ENCODE measurements at regions not wholly inside any gene's neighbourhood (a gene's known extent, or its start where the extent isn't known, plus 50 kb on each side); places are given as distances from the start of the nearest gene placed in this dataset.
"Not testable (repeated sequence)": the region's sequence is repeated elsewhere in the genome, so short reads cannot be mapped to it uniquely, and the experiment has no call there.

- H3K36me3 Mint-ChIP-seq (ENCODE audit: low read depth) = no peaks in the 10 kb centered on the region
- no peaks in the 10 kb centered on the region for H3K9me3 Mint-ChIP-seq (ENCODE audit: insufficient read depth)
- H3K4me3 Mint-ChIP-seq = no peak overlapping the region
- ATAC-seq (no peak), DNase-seq (no peak)
- H3K4me1 Mint-ChIP-seq (ENCODE audit: low read depth) = no peaks in the 10 kb centered on the region
- ChIA-PET CTCF (interaction anchor here (0.9 kb wide), 1 partner anchor 526 kb away, joined by 3 read pairs; no protein-coding TSS in a partner anchor), POLR2A (no interaction called here)
- peaks cover 9% of the 10 kb centered on the region for H3K27me3 Mint-ChIP-seq (ENCODE audit: low read depth)
- H3K27ac Mint-ChIP-seq = no peak overlapping the region
These were observed 129.9 kb downstream of the TMEM30B start for GRCh38 chr14:61151251-61151650.

- POLR2A ChIA-PET = no interaction called here
- no peak overlapping the region for H3K4me3 Mint-ChIP-seq
- H3K27me3 Mint-ChIP-seq (ENCODE audit: low read depth) = peaks cover 9% of the 10 kb centered on the region
- no peaks in the 10 kb centered on the region for H3K9me3 Mint-ChIP-seq (ENCODE audit: insufficient read depth)
- DNase-seq = no peak
- no peaks in the 10 kb centered on the region for H3K36me3 Mint-ChIP-seq (ENCODE audit: low read depth)
- H3K4me1 Mint-ChIP-seq (ENCODE audit: low read depth) = no peaks in the 10 kb centered on the region
- CTCF ChIA-PET = interaction anchor here (0.9 kb wide), 1 partner anchor 526 kb away, joined by 3 read pairs; no protein-coding TSS in a partner anchor
- H3K27ac Mint-ChIP-seq = no peak overlapping the region
- no peak for ATAC-seq
These were observed 130.3 kb downstream of the TMEM30B start for GRCh38 chr14:61150851-61151250.

GRCh38 chr14:61149896-61150295 lies 131.2 kb downstream of the TMEM30B start:
- Mint-ChIP-seq H3K27me3 (ENCODE audit: low read depth) (peaks cover 6% of the 10 kb centered on the region), H3K4me1 (ENCODE audit: low read depth) (no peaks in the 10 kb centered on the region), H3K9me3 (ENCODE audit: insufficient read depth) (no peaks in the 10 kb centered on the region), H3K4me3 (no peak overlapping the region), H3K36me3 (ENCODE audit: low read depth) (no peaks in the 10 kb centered on the region), H3K27ac (no peak overlapping the region)
- ChIA-PET CTCF (no interaction called here), POLR2A (no interaction called here)
- DNase-seq (no peak), ATAC-seq (no peak)

- ChIA-PET POLR2A (no interaction called here), CTCF (interaction anchor here (0.6 kb wide), 2 partner anchors 100 to 104 kb away, joined by 3 read pairs; no protein-coding TSS in a partner anchor)
- Mint-ChIP-seq H3K27me3 (ENCODE audit: low read depth) (peaks cover 6% of the 10 kb centered on the region), H3K9me3 (ENCODE audit: insufficient read depth) (no peaks in the 10 kb centered on the region), H3K36me3 (ENCODE audit: low read depth) (no peaks in the 10 kb centered on the region), H3K27ac (no peak overlapping the region), H3K4me3 (no peak overlapping the region), H3K4me1 (ENCODE audit: low read depth) (no peaks in the 10 kb centered on the region)
- DNase-seq (no peak), ATAC-seq (no peak)
These were observed 132.3 kb downstream of the TMEM30B start for GRCh38 chr14:61148742-61149350.

GRCh38 chr14:61147831-61148549 lies 133.1 kb downstream of the TMEM30B start:
- Mint-ChIP-seq H3K4me1 (ENCODE audit: low read depth) (no peaks in the 10 kb centered on the region), H3K4me3 (no peak overlapping the region), H3K27me3 (ENCODE audit: low read depth) (peaks cover 6% of the 10 kb centered on the region), H3K9me3 (ENCODE audit: insufficient read depth) (no peaks in the 10 kb centered on the region), H3K27ac (no peak overlapping the region), H3K36me3 (ENCODE audit: low read depth) (no peaks in the 10 kb centered on the region)
- ATAC-seq = no peak
- CTCF ChIA-PET = interaction anchor here (0.6 kb wide), 1 partner anchor 105 kb away, joined by 3 read pairs; no protein-coding TSS in a partner anchor
- POLR2A ChIA-PET = no interaction called here
- DNase-seq = no peak

- Mint-ChIP-seq H3K9me3 (ENCODE audit: insufficient read depth) (no peaks in the 10 kb centered on the region), H3K27me3 (ENCODE audit: low read depth) (peaks cover 6% of the 10 kb centered on the region), H3K36me3 (ENCODE audit: low read depth) (no peaks in the 10 kb centered on the region), H3K4me3 (no peak overlapping the region), H3K4me1 (ENCODE audit: low read depth) (no peaks in the 10 kb centered on the region), H3K27ac (no peak overlapping the region)
- ChIA-PET CTCF (no interaction called here), POLR2A (no interaction called here)
- DNase-seq (no peak), ATAC-seq (no peak)
These were observed 133.7 kb downstream of the TMEM30B start for GRCh38 chr14:61147381-61147821.

GRCh38 chr14:61146899-61147298 lies 134.2 kb downstream of the TMEM30B start:
- CTCF ChIA-PET = interaction anchor here (0.6 kb wide), 1 partner anchor 365 kb away, joined by 3 read pairs; no protein-coding TSS in a partner anchor
- no peaks in the 10 kb centered on the region for H3K9me3 Mint-ChIP-seq (ENCODE audit: insufficient read depth)
- no peaks in the 10 kb centered on the region for H3K4me1 Mint-ChIP-seq (ENCODE audit: low read depth)
- H3K36me3 Mint-ChIP-seq (ENCODE audit: low read depth) = no peaks in the 10 kb centered on the region
- no peak for ATAC-seq
- no peak overlapping the region for H3K4me3 Mint-ChIP-seq
- POLR2A ChIA-PET = no interaction called here
- DNase-seq = no peak
- peaks cover 6% of the 10 kb centered on the region for H3K27me3 Mint-ChIP-seq (ENCODE audit: low read depth)
- no peak overlapping the region for H3K27ac Mint-ChIP-seq

- Mint-ChIP-seq H3K27me3 (ENCODE audit: low read depth) (peaks cover 3% of the 10 kb centered on the region), H3K4me1 (ENCODE audit: low read depth) (no peaks in the 10 kb centered on the region), H3K9me3 (ENCODE audit: insufficient read depth) (no peaks in the 10 kb centered on the region), H3K27ac (no peak overlapping the region), H3K36me3 (ENCODE audit: low read depth) (no peaks in the 10 kb centered on the region), H3K4me3 (no peak overlapping the region)
- ChIA-PET CTCF (no interaction called here), POLR2A (no interaction called here)
- DNase-seq = no peak
- ATAC-seq = no peak
These were observed 135.1 kb downstream of the TMEM30B start for GRCh38 chr14:61145903-61146481.

GRCh38 chr14:61145034-61145902 lies 135.9 kb downstream of the TMEM30B start:
- Mint-ChIP-seq H3K4me1 (ENCODE audit: low read depth) (no peaks in the 10 kb centered on the region), H3K36me3 (ENCODE audit: low read depth) (no peaks in the 10 kb centered on the region), H3K4me3 (no peak overlapping the region), H3K9me3 (ENCODE audit: insufficient read depth) (no peaks in the 10 kb centered on the region), H3K27me3 (ENCODE audit: low read depth) (peaks cover 3% of the 10 kb centered on the region), H3K27ac (no peak overlapping the region)
- CTCF ChIA-PET = no interaction called here
- ATAC-seq (no peak), DNase-seq (no peak)
- POLR2A ChIA-PET = no interaction called here

- ATAC-seq; H3K27ac Mint-ChIP-seq; H3K4me3 Mint-ChIP-seq; H3K36me3 Mint-ChIP-seq (ENCODE audit: low read depth); CTCF ChIA-PET; DNase-seq; POLR2A ChIA-PET; H3K4me1 Mint-ChIP-seq (ENCODE audit: low read depth); H3K9me3 Mint-ChIP-seq (ENCODE audit: insufficient read depth); H3K27me3 Mint-ChIP-seq (ENCODE audit: low read depth): not testable (repeated sequence)
These were observed 136.8 kb downstream of the TMEM30B start for GRCh38 chr14:61144117-61145033.

- ChIA-PET POLR2A (no interaction called here), CTCF (interaction anchor here (0.8 kb wide), 1 partner anchor 10 kb away, joined by 3 read pairs; no protein-coding TSS in a partner anchor)
- Mint-ChIP-seq H3K9me3 (ENCODE audit: insufficient read depth) (no peaks in the 10 kb centered on the region), H3K4me1 (ENCODE audit: low read depth) (no peaks in the 10 kb centered on the region), H3K4me3 (no peak overlapping the region), H3K27ac (no peak overlapping the region), H3K36me3 (ENCODE audit: low read depth) (no peaks in the 10 kb centered on the region), H3K27me3 (ENCODE audit: low read depth) (no peaks in the 10 kb centered on the region)
- ATAC-seq (no peak), DNase-seq (no peak)
These were observed 140.3 kb downstream of the TMEM30B start for GRCh38 chr14:61140872-61141271.
